LNCaP clone FGC (cell line): ENCODE measurements at regions not wholly inside any gene's neighbourhood (a gene's known extent, or its start where the extent isn't known, plus 50 kb on each side); places are given as distances from the start of the nearest gene placed in this dataset.

ENCODE experiments used
- DNase-seq: peaks from one replicate; pipeline ENCODE4 v3.0.0-alpha.2; 2011; ENCODE audit warnings: low read depth
- H3K4me3 ChIP-seq: 2 replicates; pipeline ENCODE4 v1.5.1; 2011; ENCODE audit warnings: mild to moderate bottlenecking, low read depth, low read length, control low read depth
- TF ChIP-seq, protein P1 (sequence below): IDR thresholded peaks from 2 replicates; pipeline ENCODE4 v1.5.1; 2012; ENCODE audit warnings: mild to moderate bottlenecking; ENCODE audit not compliant: control insufficient read depth, insufficient read depth; ENCODE audit errors: extremely low read depth

DNA sequence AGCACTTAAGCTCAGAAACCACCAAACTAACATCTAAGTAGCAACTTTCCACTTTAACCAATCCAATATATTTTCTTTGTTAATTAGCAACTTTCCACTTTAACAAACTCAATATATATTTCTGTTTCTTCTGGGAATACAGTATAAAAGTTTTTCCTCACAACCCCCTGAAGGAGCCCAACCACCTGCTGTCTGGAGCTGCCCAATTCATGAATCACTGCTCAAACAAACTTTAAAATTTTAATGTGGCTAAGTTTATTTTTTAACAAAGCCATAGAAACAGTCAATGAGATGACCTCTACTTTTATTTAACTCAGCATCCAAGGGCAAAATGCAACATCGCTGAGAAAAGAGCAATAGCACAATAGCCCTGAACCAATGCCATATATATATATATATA is 500.1 kb downstream of the EPM2A start:
- no peak for DNase-seq
- no peak overlapping the region for H3K4me3 ChIP-seq
- TF ChIP-seq, protein P1, sequence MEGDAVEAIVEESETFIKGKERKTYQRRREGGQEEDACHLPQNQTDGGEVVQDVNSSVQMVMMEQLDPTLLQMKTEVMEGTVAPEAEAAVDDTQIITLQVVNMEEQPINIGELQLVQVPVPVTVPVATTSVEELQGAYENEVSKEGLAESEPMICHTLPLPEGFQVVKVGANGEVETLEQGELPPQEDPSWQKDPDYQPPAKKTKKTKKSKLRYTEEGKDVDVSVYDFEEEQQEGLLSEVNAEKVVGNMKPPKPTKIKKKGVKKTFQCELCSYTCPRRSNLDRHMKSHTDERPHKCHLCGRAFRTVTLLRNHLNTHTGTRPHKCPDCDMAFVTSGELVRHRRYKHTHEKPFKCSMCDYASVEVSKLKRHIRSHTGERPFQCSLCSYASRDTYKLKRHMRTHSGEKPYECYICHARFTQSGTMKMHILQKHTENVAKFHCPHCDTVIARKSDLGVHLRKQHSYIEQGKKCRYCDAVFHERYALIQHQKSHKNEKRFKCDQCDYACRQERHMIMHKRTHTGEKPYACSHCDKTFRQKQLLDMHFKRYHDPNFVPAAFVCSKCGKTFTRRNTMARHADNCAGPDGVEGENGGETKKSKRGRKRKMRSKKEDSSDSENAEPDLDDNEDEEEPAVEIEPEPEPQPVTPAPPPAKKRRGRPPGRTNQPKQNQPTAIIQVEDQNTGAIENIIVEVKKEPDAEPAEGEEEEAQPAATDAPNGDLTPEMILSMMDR = no peak

- no peak overlapping the region for H3K4me3 ChIP-seq
- TF ChIP-seq, protein P1 = no peak
- DNase-seq = no peak
These were observed 496.5 kb downstream of the EPM2A start for GRCh38 chr6:145238787-145239186.

- peak; percentile 36 for DNase-seq
- no peak overlapping the region for H3K4me3 ChIP-seq
- TF ChIP-seq, protein P1 = no peak
These were observed 494.3 kb downstream of the EPM2A start for GRCh38 chr6:145241039-145241438.

GRCh38 chr6:145241721-145242120 is 493.6 kb downstream of the EPM2A start:
- TF ChIP-seq, protein P1 = no peak
- DNase-seq = no peak
- no peak overlapping the region for H3K4me3 ChIP-seq

- TF ChIP-seq, protein P1 = no peak
- DNase-seq = no peak
- no peak overlapping the region for H3K4me3 ChIP-seq
These were observed 490.8 kb downstream of the EPM2A start for GRCh38 chr6:145244349-145245100.

DNA sequence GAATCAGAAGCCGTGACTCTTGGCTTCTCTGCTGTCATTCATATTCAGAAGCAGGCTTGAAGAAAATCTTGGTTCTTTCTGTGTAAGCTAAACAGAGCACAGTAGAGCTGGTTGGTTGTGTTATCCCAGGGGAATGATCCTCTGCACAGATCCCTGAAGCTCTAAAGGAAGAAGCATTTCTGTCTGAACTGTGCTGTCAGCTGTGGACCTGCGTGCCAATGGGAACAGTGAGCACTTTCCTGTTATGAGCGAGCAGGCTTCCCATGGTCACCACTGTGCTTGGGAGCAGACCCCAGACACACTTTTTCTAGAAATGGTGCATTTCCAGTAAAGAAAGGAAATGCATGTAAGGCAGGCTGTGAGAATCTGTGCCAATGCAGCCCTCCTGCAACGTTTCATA is 490.2 kb downstream of the EPM2A start:
- DNase-seq = no peak
- H3K4me3 ChIP-seq = no peak overlapping the region
- TF ChIP-seq, protein P1 = no peak
